Embryonic facial prominence (tissue), 1 donor: ENCODE measurements at regions not wholly inside any gene's neighbourhood (a gene's known extent, or its start where the extent isn't known, plus 50 kb on each side); places are given as distances from the start of the nearest gene placed in this dataset.

ENCODE experiments used
- DNase-seq: peaks from one replicate; pipeline ENCODE4 v3.0.0-alpha.2; 2016; ENCODE audit errors: extremely low spot score

GRCh38 chr3:137061186-137061585 is 103.4 kb downstream of the IL20RB start:
- no peak for DNase-seq

- no peak for DNase-seq
Observed at GRCh38 chr3:137062250-137062649, 104.5 kb downstream of the IL20RB start.

- no peak for DNase-seq
Observed at GRCh38 chr3:137065381-137065780, 107.6 kb downstream of the IL20RB start.

- no peak for DNase-seq
Observed at GRCh38 chr3:137066092-137066491, 108.3 kb downstream of the IL20RB start.

DNA sequence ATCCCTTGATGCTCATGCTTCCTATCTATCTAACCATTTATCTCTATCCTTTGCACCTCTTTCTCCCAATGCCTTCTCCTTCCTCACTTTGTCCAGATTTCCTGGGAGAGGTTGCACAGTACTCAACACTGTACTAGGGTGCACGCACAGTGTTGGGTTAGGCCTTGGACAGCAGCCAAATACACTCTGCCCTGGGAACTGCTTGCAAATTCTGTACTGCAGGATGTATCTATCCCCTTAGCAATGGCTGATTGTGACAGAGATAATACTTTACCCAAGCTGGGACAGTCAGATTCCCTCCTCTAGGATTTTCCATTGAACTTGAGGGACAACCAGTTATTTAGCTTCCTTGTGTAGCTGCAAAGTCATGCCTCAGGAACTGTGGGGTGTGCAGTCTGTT is 113.3 kb downstream of the IL20RB start:
- no peak for DNase-seq

GRCh38 chr3:137075020-137075419 is 117.2 kb downstream of the IL20RB start:
- no peak for DNase-seq

DNA sequence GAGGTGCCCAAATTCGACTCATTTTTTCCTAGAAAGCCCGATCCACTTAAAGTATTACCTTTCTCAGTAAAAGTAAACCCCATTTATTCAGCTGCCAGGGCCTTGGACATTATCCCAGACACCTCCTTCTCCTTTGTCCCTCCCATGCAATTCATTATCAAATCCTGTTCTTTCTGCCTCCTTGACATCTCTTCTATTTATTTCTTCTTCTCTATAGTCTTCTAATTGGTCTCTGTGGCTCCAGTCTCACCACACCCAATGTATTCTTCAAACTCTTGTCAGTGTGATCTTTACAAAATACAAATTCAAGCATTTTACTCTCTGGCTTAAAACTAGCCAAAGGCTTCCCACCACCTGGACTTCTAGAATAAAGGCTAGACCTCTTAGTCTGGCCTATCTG is 120.3 kb downstream of the IL20RB start:
- no peak for DNase-seq

DNA sequence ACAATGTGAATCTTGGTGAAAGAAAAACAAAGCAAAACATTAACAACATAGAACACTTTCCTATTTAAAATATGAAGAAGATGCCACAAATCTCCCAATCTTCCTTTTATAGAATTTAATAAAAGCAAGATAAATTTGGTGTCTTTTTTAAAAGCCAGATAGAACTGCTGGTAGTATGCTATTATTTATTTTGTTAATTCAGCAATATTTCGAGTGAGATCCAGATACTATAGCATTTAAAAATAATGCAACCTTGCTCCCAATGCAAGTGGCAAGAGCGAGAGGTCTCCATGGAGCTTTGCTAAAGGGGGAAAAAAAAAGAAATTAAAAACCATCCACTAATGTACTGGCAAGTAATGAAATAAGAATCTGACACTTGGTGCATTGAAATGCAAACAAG is 121.8 kb downstream of the IL20RB start:
- no peak for DNase-seq

DNA sequence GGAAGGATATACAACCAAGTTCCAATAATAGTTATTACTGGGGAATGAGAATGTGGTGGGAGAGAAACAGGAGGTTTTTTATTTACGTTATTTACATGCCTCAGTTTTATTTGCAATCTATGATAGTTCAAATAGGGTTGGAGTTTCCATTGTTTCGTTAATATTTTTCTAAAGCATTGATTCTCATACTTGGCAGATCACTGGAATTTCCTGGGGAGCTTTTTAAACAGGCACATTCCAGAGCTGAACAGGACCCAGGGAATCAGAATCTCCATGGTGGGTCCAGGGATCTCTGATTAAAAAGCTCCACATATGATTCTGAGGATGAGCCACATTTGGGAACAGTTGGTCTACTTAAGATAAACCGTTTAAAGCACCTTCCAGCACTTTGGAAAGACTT is 123.9 kb downstream of the IL20RB start:
- no peak for DNase-seq

DNA sequence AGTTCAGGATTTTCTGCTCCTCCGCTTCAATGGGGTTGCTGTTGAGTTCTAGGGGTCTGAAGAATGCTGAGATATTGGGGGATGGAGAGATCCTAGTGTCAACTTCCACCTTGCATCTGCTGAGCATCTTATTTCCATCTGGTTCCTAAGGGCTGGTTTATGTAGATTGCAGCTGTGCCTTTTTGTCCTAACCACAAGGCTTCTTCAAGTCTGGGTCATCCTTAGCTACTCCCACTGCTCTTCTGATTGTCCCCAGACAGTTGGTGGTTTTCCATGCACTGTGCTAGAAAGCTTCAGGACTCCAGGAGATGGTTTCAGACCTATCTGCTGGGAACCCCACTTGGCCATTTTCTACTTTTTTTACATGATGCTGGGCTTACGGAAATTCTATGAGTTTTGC is 125.0 kb downstream of the IL20RB start:
- DNase-seq: no peak

GRCh38 chr3:137083332-137083731 is 125.5 kb downstream of the IL20RB start:
- DNase-seq: no peak

GRCh38 chr3:137084586-137084985 is 126.8 kb downstream of the IL20RB start:
- no peak for DNase-seq

DNA sequence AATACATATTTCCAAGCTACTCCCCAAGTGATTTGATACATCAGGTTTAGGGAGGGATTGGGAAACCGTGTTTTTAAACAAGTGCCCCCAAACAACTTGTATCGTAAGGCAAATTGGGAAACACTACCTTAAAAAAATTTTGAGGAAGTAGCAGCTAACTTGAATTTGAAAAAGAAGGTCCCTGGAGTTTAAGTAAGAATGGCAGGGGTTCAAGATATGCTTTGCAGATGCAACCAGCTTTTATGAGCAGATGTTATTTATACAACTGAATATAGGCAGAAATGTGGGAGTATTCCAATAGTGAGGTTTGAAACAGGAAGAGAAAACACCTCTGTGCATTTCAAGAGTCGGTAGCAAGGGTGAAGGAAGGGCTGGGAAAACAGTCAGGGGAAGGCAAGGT is 139.6 kb downstream of the IL20RB start:
- DNase-seq: no peak

DNA sequence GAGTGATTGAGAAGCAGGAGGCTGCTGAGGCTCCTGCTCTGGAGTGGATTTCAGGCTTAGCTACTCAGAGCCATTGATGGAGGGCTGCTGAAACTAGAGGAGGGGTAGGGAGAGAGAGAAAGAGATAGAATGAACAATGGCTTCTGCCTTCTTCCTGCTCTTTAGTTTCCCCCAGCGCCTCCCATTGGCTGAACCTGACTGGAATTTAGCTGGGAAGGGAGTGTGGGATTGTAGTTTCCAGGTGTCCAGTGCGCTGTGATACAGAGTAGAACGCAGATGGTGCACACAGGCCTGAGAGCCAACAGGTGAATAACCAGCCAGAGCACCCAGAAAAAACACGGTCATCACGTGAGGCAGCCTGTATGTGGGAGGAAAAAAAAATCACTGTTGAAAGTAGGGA is 140.1 kb downstream of the IL20RB start:
- DNase-seq: no peak

DNA sequence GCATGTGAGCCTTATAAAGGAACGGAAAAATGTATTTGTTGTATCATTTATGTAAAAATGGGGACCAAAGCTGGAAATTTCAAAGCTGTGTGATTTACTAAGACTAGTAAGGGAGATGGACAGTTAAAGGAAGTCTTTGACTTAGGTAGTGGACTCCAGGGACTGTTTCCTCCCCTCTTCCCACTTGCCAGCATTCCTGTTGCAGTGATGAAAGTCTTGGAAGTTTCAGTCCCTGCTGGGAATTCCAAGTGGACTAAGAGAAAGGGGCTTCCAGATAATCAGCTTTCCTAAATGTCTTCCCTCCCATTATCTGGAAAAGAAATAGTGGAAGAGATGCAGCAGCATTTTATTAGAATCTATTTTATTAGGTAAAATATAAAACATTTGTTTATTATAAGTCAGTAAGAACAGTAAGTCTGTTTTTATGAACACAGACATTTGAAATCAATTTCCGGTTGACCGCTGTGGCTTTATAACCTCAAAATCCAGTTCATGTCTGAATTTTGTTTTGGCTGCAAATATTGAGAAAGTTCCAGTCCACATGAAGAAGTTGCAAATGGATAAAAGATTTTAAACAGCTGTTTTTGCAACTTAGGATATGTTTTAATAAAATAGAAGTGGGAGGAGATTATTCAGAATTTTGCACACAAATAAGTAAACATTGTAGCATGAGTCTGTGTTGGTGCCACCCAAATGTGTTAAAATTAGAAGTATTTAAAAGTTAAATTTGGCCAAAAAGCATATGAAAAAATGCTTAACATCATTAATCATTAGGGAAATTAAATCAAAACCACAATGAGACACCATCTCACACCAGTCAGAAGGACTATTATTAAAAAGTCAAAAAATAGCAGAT is 141.8 kb downstream of the IL20RB start:
- DNase-seq: no peak

GRCh38 chr3:137100326-137100725 is 142.5 kb downstream of the IL20RB start:
- DNase-seq: no peak

DNA sequence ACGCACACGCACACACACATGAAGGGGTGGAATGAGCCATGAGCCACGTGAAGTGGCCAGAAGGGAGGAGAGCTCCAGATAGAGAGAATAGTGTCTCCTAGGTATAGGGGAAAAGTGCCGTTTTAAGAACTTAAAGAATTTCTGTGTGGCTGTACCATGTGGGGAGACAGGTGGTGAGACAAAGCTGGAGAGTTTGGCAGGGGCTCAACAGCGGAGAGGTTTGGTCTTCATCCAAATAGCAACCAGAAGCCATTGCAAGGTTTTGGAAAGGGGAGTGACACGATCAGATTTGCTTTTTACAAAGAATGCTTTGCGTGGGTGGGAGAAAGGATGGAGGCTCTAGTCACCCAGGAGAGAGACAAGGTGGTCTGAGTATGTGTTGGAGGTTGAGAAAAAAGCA is 146.0 kb downstream of the IL20RB start:
- no peak for DNase-seq

DNA sequence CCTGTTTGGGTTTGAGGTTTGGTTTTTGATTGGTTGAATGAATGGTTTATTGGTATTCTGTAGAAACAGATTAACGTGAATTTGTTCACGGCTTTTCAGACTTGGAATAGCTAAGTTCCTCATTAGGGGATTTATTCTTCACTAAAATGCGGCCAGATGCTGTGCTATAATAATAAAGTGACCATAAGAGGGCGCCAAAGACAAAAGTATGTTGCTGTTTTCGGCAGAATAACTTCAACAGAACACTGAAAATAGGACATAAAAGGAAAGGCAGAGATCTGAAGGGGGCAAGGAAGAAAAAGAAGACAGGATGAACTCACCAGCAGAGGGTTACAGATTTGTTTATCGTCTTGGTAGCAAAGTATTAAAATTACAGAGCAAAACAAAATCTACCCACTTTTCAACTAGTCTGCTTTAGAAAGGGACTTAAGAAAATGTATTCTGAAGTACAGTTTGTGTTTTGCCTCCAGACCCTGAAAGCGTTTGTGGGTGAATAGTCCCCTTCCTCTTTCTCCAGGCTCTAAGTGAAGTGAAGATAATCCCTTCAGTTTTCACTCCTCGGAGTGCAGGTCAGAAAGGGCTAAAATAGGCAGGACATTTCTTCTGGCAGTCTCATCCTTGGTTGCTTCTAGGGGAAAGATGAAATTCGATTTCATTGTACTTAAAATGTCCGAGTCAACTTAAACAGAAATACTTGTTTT is 147.6 kb downstream of the IL20RB start:
- DNase-seq: peak; percentile 46

GRCh38 chr3:137106612-137107240 is 148.9 kb downstream of the IL20RB start:
- no peak for DNase-seq

DNA sequence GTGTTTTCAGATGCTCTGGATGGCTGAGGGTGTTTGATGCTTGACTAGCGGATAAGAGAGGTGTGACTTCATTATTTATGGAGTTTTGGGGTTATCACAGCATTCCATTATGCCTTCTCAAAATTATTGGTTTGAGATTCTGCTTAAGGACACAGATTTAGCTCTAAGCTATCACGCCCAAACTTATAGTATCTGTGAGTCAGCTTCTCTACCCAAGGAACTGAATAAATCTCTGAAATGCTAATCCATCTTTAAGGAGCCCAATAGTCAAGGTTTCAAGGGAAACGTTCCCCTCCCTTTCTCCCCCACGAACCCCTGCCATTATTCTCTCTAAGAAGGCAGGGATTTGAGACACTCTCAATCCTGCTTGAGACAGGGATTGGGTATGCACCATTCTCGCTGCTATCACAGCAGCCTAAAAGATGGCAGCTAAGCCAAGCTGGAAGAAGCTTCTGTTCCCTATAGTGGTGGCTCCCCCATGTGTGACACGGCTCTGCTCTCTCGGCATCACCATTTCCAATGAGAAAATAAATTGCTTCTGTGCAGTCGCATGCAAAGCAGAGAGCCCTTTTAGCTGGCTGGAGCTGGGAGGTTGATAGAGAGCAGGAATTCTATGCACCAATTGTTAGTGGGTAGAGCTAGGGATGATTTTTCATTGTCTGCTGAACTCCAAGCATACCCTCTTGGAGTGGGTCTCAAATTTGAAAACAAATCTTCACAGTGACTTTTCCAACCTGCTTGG is 151.1 kb downstream of the IL20RB start:
- no peak for DNase-seq

- no peak for DNase-seq
Observed at GRCh38 chr3:137110392-137110996, 152.7 kb downstream of the IL20RB start.

- DNase-seq: no peak
Observed at GRCh38 chr3:137111497-137111896, 153.7 kb downstream of the IL20RB start.
